H1 (cell line): ENCODE measurements at regions not wholly inside any gene's neighbourhood (a gene's known extent, or its start where the extent isn't known, plus 50 kb on each side); places are given as distances from the start of the nearest gene placed in this dataset.

ENCODE experiments used
- CTCF ChIA-PET: fragments of 300-600 bp; sonication (Branson Sonifier 250); formaldehyde crosslinking; loops from one replicate; lab custom pipeline; 2021; ENCODE audit not compliant: partially characterized antibody; lab: Charles Lee
- POLR2A ChIA-PET: fragments of 300-600 bp; sonication (Branson Sonifier 250); formaldehyde crosslinking; loops from one replicate; lab custom pipeline; 2021; ENCODE audit warnings: inconsistent platforms; ENCODE audit not compliant: partially characterized antibody; lab: Charles Lee
- DNase-seq, 2 experiments: peaks; one replicate each; pipeline versions ENCODE4 v3.0.0 to v3.0.0-alpha.2; 2010 to 2022; ENCODE audit warnings: low spot score in 2 of 2, low read depth in 1 of 2, mixed read lengths in 1 of 2
- FAIRE-seq: peaks from 2 replicates; lab custom pipeline; 2011; peaks lifted over from hg19 to GRCh38; lab: Jason Lieb, UNC
- H2AFZ ChIP-seq: 2 replicates; pipeline ENCODE4 v1.8.1; 2012; ENCODE audit warnings: low read length, inconsistent platforms
- H2AK5ac ChIP-seq: 2 replicates; pipeline ENCODE4 v1.6.1; 2013; ENCODE audit warnings: low read depth, low read length
- H2BK120ac ChIP-seq: replicated peaks from 2 replicates; pipeline ENCODE3; 2013; ENCODE audit warnings: low read depth, low read length, inconsistent platforms
- H2BK12ac ChIP-seq: 2 replicates; pipeline ENCODE4 v1.6.1; 2013; ENCODE audit warnings: low read depth, low read length
- H2BK15ac ChIP-seq: 2 replicates; pipeline ENCODE4 v1.6.1; 2013; ENCODE audit warnings: low read length
- H2BK20ac ChIP-seq: 2 replicates; pipeline ENCODE4 v1.6.1; 2013; ENCODE audit warnings: low read length
- H2BK5ac ChIP-seq: 2 replicates; pipeline ENCODE4 v1.6.1; 2013; ENCODE audit warnings: low read depth, low read length
- H3K14ac ChIP-seq: 2 replicates; pipeline ENCODE4 v1.6.1; 2013; ENCODE audit warnings: inconsistent platforms; ENCODE audit not compliant: insufficient read length
- H3K18ac ChIP-seq: 2 replicates; pipeline ENCODE4 v1.6.1; 2013; ENCODE audit warnings: low read length; ENCODE audit errors: extremely low read depth
- H3K23ac ChIP-seq: 2 replicates; pipeline ENCODE4 v1.6.1; 2013; ENCODE audit warnings: inconsistent platforms; ENCODE audit not compliant: insufficient read length
- H3K23me2 ChIP-seq: 2 replicates; pipeline ENCODE4 v1.6.1; 2013; ENCODE audit warnings: low read depth, low read length
- H3K27ac ChIP-seq: 2 replicates; pipeline ENCODE4 v1.6.1; 2011; ENCODE audit warnings: low read depth, low read length, inconsistent platforms
- H3K27me3 ChIP-seq, 4 experiments: replicated peaks in 1 of 4; 1 replicate in 1 of 4; 2 replicates in 3 of 4; pipeline versions ENCODE4 v1.6.1 to v1.8.1; 2011 to 2013; ENCODE audit warnings: low read length in 3 of 4, mild to moderate bottlenecking in 3 of 4, inconsistent platforms in 2 of 4, mixed read lengths in 2 of 4, moderate library complexity in 1 of 4; ENCODE audit not compliant: control insufficient read depth in 3 of 4, insufficient read depth in 3 of 4; ENCODE audit errors: extremely low read depth in 1 of 4
- H3K36me3 ChIP-seq, 4 experiments: 2 replicates each; pipeline versions ENCODE4 v1.6.1 to v1.8.1; 2011 to 2013; ENCODE audit warnings: mild to moderate bottlenecking in 4 of 4, low read length in 3 of 4, moderate library complexity in 2 of 4, control low read depth in 1 of 4, inconsistent platforms in 1 of 4; ENCODE audit not compliant: insufficient read depth in 4 of 4, control insufficient read depth in 2 of 4
- H3K4ac ChIP-seq: replicated peaks from 2 replicates; pipeline ENCODE3; 2013; ENCODE audit warnings: low read length, low read depth, mixed read lengths, inconsistent platforms; ENCODE audit not compliant: insufficient read length
- H3K4me1 ChIP-seq, 4 experiments: replicated peaks in 1 of 4; 1 replicate in 1 of 4; 2 replicates in 3 of 4; pipeline versions ENCODE4 v1.6.1 to v1.8.1; 2011 to 2013; ENCODE audit warnings: low read length in 3 of 4, inconsistent platforms in 2 of 4, mixed read lengths in 1 of 4; ENCODE audit not compliant: insufficient read depth in 4 of 4, control insufficient read depth in 3 of 4
- H3K4me2 ChIP-seq, 2 experiments: 2 replicates each; pipeline versions ENCODE4 v1.6.1 to v1.8.1; 2011 to 2013; ENCODE audit warnings: low read depth in 2 of 2, low read length in 2 of 2, control low read depth in 1 of 2, inconsistent platforms in 1 of 2, mild to moderate bottlenecking in 1 of 2; ENCODE audit not compliant: insufficient read depth in 1 of 2
- H3K4me3 ChIP-seq, 4 experiments: fragments of 200-600, 300-600 bp in 1 of 4; sonication (generic), shearing (Covaris generic), sonication (Bioruptor Twin) in 1 of 4; 2 replicates each; pipeline versions ENCODE4 v1.5.1 to v1.8.1; 2011 to 2016; ENCODE audit warnings: low read length in 4 of 4, low read depth in 3 of 4, control low read depth in 2 of 4, inconsistent platforms in 2 of 4, mild to moderate bottlenecking in 2 of 4, mixed read lengths in 1 of 4, moderate library complexity in 1 of 4; ENCODE audit not compliant: insufficient read depth in 2 of 4; ENCODE audit errors: extremely low read depth in 1 of 4
- H3K56ac ChIP-seq: replicated peaks from 2 replicates; pipeline ENCODE3; 2013; ENCODE audit warnings: low read depth, mild to moderate bottlenecking, mixed read lengths, low read length, inconsistent platforms; ENCODE audit not compliant: insufficient read length
- H3K79me1 ChIP-seq: 2 replicates; pipeline ENCODE4 v1.6.1; 2013; ENCODE audit warnings: low read depth, low read length, control low read depth
- H3K79me2 ChIP-seq, 2 experiments: 2 replicates each; pipeline versions ENCODE4 v1.6.1 to v1.8.1; 2012 to 2013; ENCODE audit warnings: low read length in 2 of 2, mild to moderate bottlenecking in 2 of 2, inconsistent platforms in 1 of 2; ENCODE audit not compliant: insufficient read depth in 2 of 2, control insufficient read depth in 1 of 2
- H3K9ac ChIP-seq, 4 experiments: replicated peaks in 1 of 4; 1 replicate in 1 of 4; 2 replicates in 3 of 4; pipeline versions ENCODE4 v1.6.1 to v1.8.1; 2011 to 2013; ENCODE audit warnings: low read depth in 3 of 4, low read length in 3 of 4, control low read depth in 2 of 4, mild to moderate bottlenecking in 2 of 4, moderate library complexity in 2 of 4, inconsistent platforms in 1 of 4; ENCODE audit errors: extremely low read depth in 1 of 4
- H3K9me3 ChIP-seq, 2 experiments: 2 replicates each; pipeline versions ENCODE4 v1.6.1 to v1.8.1; 2012 to 2013; ENCODE audit warnings: mild to moderate bottlenecking in 2 of 2, moderate library complexity in 2 of 2, control low read depth in 1 of 2, inconsistent platforms in 1 of 2, low read depth in 1 of 2, low read length in 1 of 2, mixed read lengths in 1 of 2; ENCODE audit not compliant: insufficient read depth in 2 of 2
- H4K20me1 ChIP-seq, 2 experiments: replicated peaks in 1 of 2; 2 replicates each; pipeline versions ENCODE3 to v1.8.1; 2011 to 2013; ENCODE audit warnings: inconsistent platforms in 2 of 2, low read length in 2 of 2, mild to moderate bottlenecking in 1 of 2; ENCODE audit not compliant: insufficient read depth in 2 of 2, control insufficient read depth in 1 of 2
- H4K5ac ChIP-seq: 2 replicates; pipeline ENCODE4 v1.6.1; 2013; ENCODE audit warnings: low read length, low read depth, mixed read lengths, inconsistent platforms; ENCODE audit not compliant: insufficient read length
- H4K8ac ChIP-seq: 2 replicates; pipeline ENCODE4 v1.8.0; 2013; ENCODE audit warnings: mild to moderate bottlenecking, moderate library complexity, low read length, inconsistent platforms; ENCODE audit not compliant: insufficient read depth; ENCODE audit errors: extremely low read depth
- H4K91ac ChIP-seq: replicated peaks from 2 replicates; pipeline ENCODE3; 2013; ENCODE audit warnings: low read length, mixed read lengths, inconsistent platforms; ENCODE audit not compliant: insufficient read length
- ATF3 ChIP-seq: IDR thresholded peaks from 2 replicates; pipeline ENCODE4 v1.6.1; 2011; ENCODE audit warnings: low read depth, mild to moderate bottlenecking, low read length; ENCODE audit not compliant: insufficient read depth
- CHD2 ChIP-seq: IDR thresholded peaks from 2 replicates; pipeline ENCODE4 v1.6.1; 2012; ENCODE audit warnings: low read length, improper control_type of control experiment
- GABPA ChIP-seq: IDR thresholded peaks from 2 replicates; pipeline ENCODE4 v1.6.1; 2011; ENCODE audit warnings: mild to moderate bottlenecking, low read length, moderate library complexity, borderline replicate concordance; ENCODE audit not compliant: insufficient read depth
- POLR2A ChIP-seq, 2 experiments: IDR thresholded peaks; 1 replicate in 1 of 2; 2 replicates in 1 of 2; pipeline ENCODE4 v1.6.1; 2011; ENCODE audit warnings: low read depth in 2 of 2, low read length in 2 of 2, mild to moderate bottlenecking in 2 of 2; ENCODE audit errors: control extremely low read depth in 1 of 2
- SIN3A ChIP-seq, 2 experiments: IDR thresholded peaks in 1 of 2; conservative IDR thresholded peaks in 1 of 2; 2 replicates each; pipeline ENCODE4 v1.6.1; 2011 to 2012; ENCODE audit warnings: low read length in 2 of 2, improper control_type of control experiment in 1 of 2, low read depth in 1 of 2, mild to moderate bottlenecking in 1 of 2
- WGBS, 2 experiments: shearing (Covaris generic) in 1 of 2; methylation state at CpG; one replicate each; pipeline versions ENCODE4 v1.1.6 to v1.1.7; 2013 to 2015; ENCODE audit warnings: low lambda C conversion rate in 2 of 2, mixed read lengths in 2 of 2, inconsistent platforms in 1 of 2, low coverage in 1 of 2, missing lambda C conversion rate in 1 of 2; ENCODE audit not compliant: insufficient replicate concordance in 2 of 2, insufficient coverage in 1 of 2, insufficient read length in 1 of 2; ENCODE audit errors: extremely low coverage in 1 of 2, missing lambda C conversion rate in 1 of 2; 5-methylcytosine and 5-hydroxymethylcytosine counted together

GRCh38 chr11:15308840-15309239 lies 194.1 kb downstream of the INSC start:
- Histone ChIP-seq H4K5ac (no peak overlapping the region), H3K4me2 (no peak overlapping the region), H2AFZ (no peak overlapping the region), H4K8ac (no peak overlapping the region), H3K36me3 (no peaks in the 10 kb centered on the region), H3K23me2 (peaks cover 1% of the 10 kb centered on the region; the same call in 1 of the 2 replicates), H3K4ac (no peak overlapping the region), H3K4me1 (peaks cover 0 to 8% (median 1%) of the 10 kb centered on the region in 4 experiments; a peak in 4 of 7 replicates), H3K14ac (no peak overlapping the region), H3K79me1 (no peaks in the 10 kb centered on the region), H2BK15ac (no peak overlapping the region), H3K79me2 (no peaks in the 10 kb centered on the region), H3K56ac (no peak overlapping the region), H4K91ac (no peak overlapping the region), H3K9ac (no peak overlapping the region), H4K20me1 (no peaks in the 10 kb centered on the region), H3K4me3 (no peak overlapping the region), H2BK120ac (no peak overlapping the region), H2BK5ac (no peak overlapping the region), H3K27ac (no peak overlapping the region), H2BK20ac (no peak overlapping the region), H3K23ac (no peak overlapping the region), H2AK5ac (no peak overlapping the region), H3K27me3 (no peaks in the 10 kb centered on the region), H3K9me3 (no peaks in the 10 kb centered on the region), H3K18ac (no peak overlapping the region), H2BK12ac (no peak overlapping the region)
- ChIA-PET CTCF (interaction anchor here (0.9 kb wide), 1 partner anchor 11 kb away, joined by 3 read pairs; no protein-coding TSS in a partner anchor), POLR2A (no interaction called here)
- no peak for DNase-seq
- no peak for FAIRE-seq
- WGBS, 2 experiments = 100% methylated on average over 2 of the region's 2 CpGs; no CpG with 5 or more reads in 1 of the 2 experiments
- no peak for TF ChIP-seq SIN3A (conservative IDR thresholded peaks at IDR 0.05 in 1 of 2, IDR thresholded peaks at IDR 0.05 in 1 of 2; ENCODE audit: low read depth in 1 of 2, low read length in 2 of 2)
- TF ChIP-seq ATF3 = no peak
- no peak for TF ChIP-seq CHD2
- no peak for TF ChIP-seq GABPA
- TF ChIP-seq POLR2A (IDR thresholded peaks at IDR 0.05; ENCODE audit: control extremely low read depth in 1 of 2, low read depth in 2 of 2, low read length in 2 of 2) = no peak
